A673 (cell line): ENCODE measurements at regions not wholly inside any gene's neighbourhood (a gene's known extent, or its start where the extent isn't known, plus 50 kb on each side); places are given as distances from the start of the nearest gene placed in this dataset.

Experiments used
- CTCF ChIP-seq: fragments of 300-800, 200-600 bp; sonication (generic); conservative IDR thresholded peaks from 2 replicates; pipeline ENCODE4 v1.5.1; 2017; ENCODE audit warnings: low read depth, mild to moderate bottlenecking, antibody characterized with exemption, low read length, moderate library complexity, mixed read lengths
- EZH2 ChIP-seq: fragments of 200-600 bp; sonication (generic); IDR thresholded peaks from 2 replicates; pipeline ENCODE4 v1.6.1; 2017; ENCODE audit warnings: borderline replicate concordance, low read depth, mild to moderate bottlenecking, mixed read lengths, antibody characterized with exemption, low read length; ENCODE audit not compliant: poor library complexity, severe bottlenecking

GRCh38 chr1:99115231-99115630 lies 110.6 kb upstream of the PLPPR5 start:
- TF ChIP-seq CTCF (no peak), EZH2 (no peak)
